ENCODE measurements at regions not wholly inside any gene's neighbourhood (a gene's known extent, or its start where the extent isn't known, plus 50 kb on each side); places are given as distances from the start of the nearest gene placed in this dataset.

DNA sequence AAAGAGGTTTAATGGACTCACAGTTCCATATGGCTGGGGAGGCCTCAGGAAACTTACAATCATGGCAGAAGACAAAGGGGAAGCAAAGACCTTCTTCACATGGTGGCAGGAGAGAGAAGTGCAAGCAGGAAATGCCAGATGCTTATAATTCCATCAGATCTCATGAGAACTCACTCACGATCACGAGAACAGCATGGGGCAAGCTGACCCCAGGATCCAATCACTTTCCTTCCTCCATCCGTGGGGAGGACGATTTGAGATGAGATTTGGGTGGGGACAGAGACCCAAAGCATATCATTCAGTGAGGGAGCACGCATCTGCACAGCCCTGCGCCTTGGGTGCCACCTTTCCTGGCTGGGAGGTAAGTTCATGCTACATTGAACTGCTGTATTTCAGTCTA lies 234.1 kb upstream of the ATP10A start:
- TF ChIP-seq, protein P1, sequence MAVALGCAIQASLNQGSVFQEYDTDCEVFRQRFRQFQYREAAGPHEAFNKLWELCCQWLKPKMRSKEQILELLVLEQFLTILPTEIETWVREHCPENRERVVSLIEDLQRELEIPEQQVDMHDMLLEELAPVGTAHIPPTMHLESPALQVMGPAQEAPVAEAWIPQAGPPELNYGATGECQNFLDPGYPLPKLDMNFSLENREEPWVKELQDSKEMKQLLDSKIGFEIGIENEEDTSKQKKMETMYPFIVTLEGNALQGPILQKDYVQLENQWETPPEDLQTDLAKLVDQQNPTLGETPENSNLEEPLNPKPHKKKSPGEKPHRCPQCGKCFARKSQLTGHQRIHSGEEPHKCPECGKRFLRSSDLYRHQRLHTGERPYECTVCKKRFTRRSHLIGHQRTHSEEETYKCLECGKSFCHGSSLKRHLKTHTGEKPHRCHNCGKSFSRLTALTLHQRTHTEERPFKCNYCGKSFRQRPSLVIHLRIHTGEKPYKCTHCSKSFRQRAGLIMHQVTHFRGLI (tag by site-specific recombination; IDR thresholded peaks at IDR 0.05): no peak
- no peak for TF ChIP-seq ZNF549 (tag by site-specific recombination; IDR thresholded peaks at IDR 0.05)
- TF ChIP-seq, protein P2, sequence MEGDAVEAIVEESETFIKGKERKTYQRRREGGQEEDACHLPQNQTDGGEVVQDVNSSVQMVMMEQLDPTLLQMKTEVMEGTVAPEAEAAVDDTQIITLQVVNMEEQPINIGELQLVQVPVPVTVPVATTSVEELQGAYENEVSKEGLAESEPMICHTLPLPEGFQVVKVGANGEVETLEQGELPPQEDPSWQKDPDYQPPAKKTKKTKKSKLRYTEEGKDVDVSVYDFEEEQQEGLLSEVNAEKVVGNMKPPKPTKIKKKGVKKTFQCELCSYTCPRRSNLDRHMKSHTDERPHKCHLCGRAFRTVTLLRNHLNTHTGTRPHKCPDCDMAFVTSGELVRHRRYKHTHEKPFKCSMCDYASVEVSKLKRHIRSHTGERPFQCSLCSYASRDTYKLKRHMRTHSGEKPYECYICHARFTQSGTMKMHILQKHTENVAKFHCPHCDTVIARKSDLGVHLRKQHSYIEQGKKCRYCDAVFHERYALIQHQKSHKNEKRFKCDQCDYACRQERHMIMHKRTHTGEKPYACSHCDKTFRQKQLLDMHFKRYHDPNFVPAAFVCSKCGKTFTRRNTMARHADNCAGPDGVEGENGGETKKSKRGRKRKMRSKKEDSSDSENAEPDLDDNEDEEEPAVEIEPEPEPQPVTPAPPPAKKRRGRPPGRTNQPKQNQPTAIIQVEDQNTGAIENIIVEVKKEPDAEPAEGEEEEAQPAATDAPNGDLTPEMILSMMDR (tag by site-specific recombination; IDR thresholded peaks at IDR 0.05): no peak
- TF ChIP-seq ZNF426 (tag by site-specific recombination; IDR thresholded peaks at IDR 0.05): no peak
- TF ChIP-seq, protein P3, sequence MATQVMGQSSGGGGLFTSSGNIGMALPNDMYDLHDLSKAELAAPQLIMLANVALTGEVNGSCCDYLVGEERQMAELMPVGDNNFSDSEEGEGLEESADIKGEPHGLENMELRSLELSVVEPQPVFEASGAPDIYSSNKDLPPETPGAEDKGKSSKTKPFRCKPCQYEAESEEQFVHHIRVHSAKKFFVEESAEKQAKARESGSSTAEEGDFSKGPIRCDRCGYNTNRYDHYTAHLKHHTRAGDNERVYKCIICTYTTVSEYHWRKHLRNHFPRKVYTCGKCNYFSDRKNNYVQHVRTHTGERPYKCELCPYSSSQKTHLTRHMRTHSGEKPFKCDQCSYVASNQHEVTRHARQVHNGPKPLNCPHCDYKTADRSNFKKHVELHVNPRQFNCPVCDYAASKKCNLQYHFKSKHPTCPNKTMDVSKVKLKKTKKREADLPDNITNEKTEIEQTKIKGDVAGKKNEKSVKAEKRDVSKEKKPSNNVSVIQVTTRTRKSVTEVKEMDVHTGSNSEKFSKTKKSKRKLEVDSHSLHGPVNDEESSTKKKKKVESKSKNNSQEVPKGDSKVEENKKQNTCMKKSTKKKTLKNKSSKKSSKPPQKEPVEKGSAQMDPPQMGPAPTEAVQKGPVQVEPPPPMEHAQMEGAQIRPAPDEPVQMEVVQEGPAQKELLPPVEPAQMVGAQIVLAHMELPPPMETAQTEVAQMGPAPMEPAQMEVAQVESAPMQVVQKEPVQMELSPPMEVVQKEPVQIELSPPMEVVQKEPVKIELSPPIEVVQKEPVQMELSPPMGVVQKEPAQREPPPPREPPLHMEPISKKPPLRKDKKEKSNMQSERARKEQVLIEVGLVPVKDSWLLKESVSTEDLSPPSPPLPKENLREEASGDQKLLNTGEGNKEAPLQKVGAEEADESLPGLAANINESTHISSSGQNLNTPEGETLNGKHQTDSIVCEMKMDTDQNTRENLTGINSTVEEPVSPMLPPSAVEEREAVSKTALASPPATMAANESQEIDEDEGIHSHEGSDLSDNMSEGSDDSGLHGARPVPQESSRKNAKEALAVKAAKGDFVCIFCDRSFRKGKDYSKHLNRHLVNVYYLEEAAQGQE (tag by site-specific recombination; IDR thresholded peaks at IDR 0.05): no peak
- TF ChIP-seq ZNF837 (tag by site-specific recombination; IDR thresholded peaks at IDR 0.05): no peak
- no peak for TF ChIP-seq RBAK (tag by site-specific recombination; IDR thresholded peaks at IDR 0.05)

Data from HEK293 (cell line).